HG03095 (cell line): ENCODE measurements at regions not wholly inside any gene's neighbourhood (a gene's known extent, or its start where the extent isn't known, plus 50 kb on each side); places are given as distances from the start of the nearest gene placed in this dataset.

ENCODE experiments used
- ATAC-seq: cut with Tn5 transposase; IDR thresholded peaks from one replicate; pipeline ENCODE4 v1.9.1; 2021; ENCODE audit warnings: moderate library complexity; ENCODE audit not compliant: unreplicated experiment

- ATAC-seq: no peak
Observed at GRCh38 chr14:84591827-84592445, 938.0 kb upstream of the FLRT2 start.

- no peak for ATAC-seq
Observed at GRCh38 chr14:84592770-84593169, 937.2 kb upstream of the FLRT2 start.

GRCh38 chr14:84610086-84610485 is 919.9 kb upstream of the FLRT2 start:
- no peak for ATAC-seq

GRCh38 chr14:84622357-84622756 is 907.6 kb upstream of the FLRT2 start:
- no peak for ATAC-seq

- no peak for ATAC-seq
Observed at GRCh38 chr14:84643446-84643845, 886.5 kb upstream of the FLRT2 start.

- ATAC-seq: no peak
Observed at GRCh38 chr14:84646786-84647500, 883.0 kb upstream of the FLRT2 start.

GRCh38 chr14:84655014-84655413 is 874.9 kb upstream of the FLRT2 start:
- ATAC-seq: no peak

- ATAC-seq: no peak
Observed at GRCh38 chr14:84657911-84658310, 872.0 kb upstream of the FLRT2 start.

GRCh38 chr14:84670796-84671195 is 859.1 kb upstream of the FLRT2 start:
- ATAC-seq: no peak

GRCh38 chr14:84671776-84672175 is 858.2 kb upstream of the FLRT2 start:
- ATAC-seq: no peak

- ATAC-seq: no peak
Observed at GRCh38 chr14:84674636-84675035, 855.3 kb upstream of the FLRT2 start.

GRCh38 chr14:84686550-84686949 is 843.4 kb upstream of the FLRT2 start:
- ATAC-seq: no peak

GRCh38 chr14:84688297-84689025 is 841.5 kb upstream of the FLRT2 start:
- ATAC-seq: no peak

GRCh38 chr14:84694161-84694560 is 835.8 kb upstream of the FLRT2 start:
- no peak for ATAC-seq

- no peak for ATAC-seq
Observed at GRCh38 chr14:84704601-84705000, 825.3 kb upstream of the FLRT2 start.

- no peak for ATAC-seq
Observed at GRCh38 chr14:84707830-84708229, 822.1 kb upstream of the FLRT2 start.

- ATAC-seq: no peak
Observed at GRCh38 chr14:84708865-84709264, 821.1 kb upstream of the FLRT2 start.

GRCh38 chr14:84726471-84726870 is 803.5 kb upstream of the FLRT2 start:
- no peak for ATAC-seq

GRCh38 chr14:84749191-84749955 is 780.6 kb upstream of the FLRT2 start:
- no peak for ATAC-seq

GRCh38 chr14:84750284-84750683 is 779.7 kb upstream of the FLRT2 start:
- ATAC-seq: no peak

GRCh38 chr14:84750763-84751554 is 779.0 kb upstream of the FLRT2 start:
- no peak for ATAC-seq
